ENCODE measurements at regions not wholly inside any gene's neighbourhood (a gene's known extent, or its start where the extent isn't known, plus 50 kb on each side); places are given as distances from the start of the nearest gene placed in this dataset.

- Histone ChIP-seq H3K9me3 (no peaks in the 10 kb centered on the region), H3K27me3 (replicated peaks; ENCODE audit: insufficient read depth) (no peaks in the 10 kb centered on the region), H3K4me1 (replicated peaks) (no peaks in the 10 kb centered on the region), H3K27ac (no peak overlapping the region), H3K4me3 (no peak overlapping the region), H3K36me3 (no peaks in the 10 kb centered on the region)
- intact Hi-C loops (cut with DNase I): no loop called here
- DNase-seq (ENCODE audit: low spot score): no peak
- 91% methylated on average over 2 of the region's 2 CpGs for WGBS
- no peak for TF ChIP-seq POLR2AphosphoS5 (IDR thresholded peaks at IDR 0.05)
Measured at GRCh38 chr2:144042751-144043150, 477.2 kb downstream of the ZEB2 start.

GRCh38 chr2:144041612-144042011 lies 478.3 kb downstream of the ZEB2 start:
- H3K4me1 ChIP-seq (replicated peaks): no peaks in the 10 kb centered on the region
- DNase-seq (ENCODE audit: low spot score): no peak
- no peak overlapping the region for H3K27ac ChIP-seq
- intact Hi-C loops (cut with DNase I): no loop called here
- 96% methylated on average over 1 of the region's 1 CpG for WGBS
- H3K36me3 ChIP-seq: no peaks in the 10 kb centered on the region
- H3K4me3 ChIP-seq: no peak overlapping the region
- no peaks in the 10 kb centered on the region for H3K9me3 ChIP-seq
- TF ChIP-seq CTCF (IDR thresholded peaks at IDR 0.05): no peak
- TF ChIP-seq POLR2A (IDR thresholded peaks at IDR 0.05): no peak
- TF ChIP-seq POLR2AphosphoS5 (IDR thresholded peaks at IDR 0.05): no peak
- H3K27me3 ChIP-seq (replicated peaks; ENCODE audit: insufficient read depth): no peaks in the 10 kb centered on the region

- H3K27ac ChIP-seq: no peak overlapping the region
- TF ChIP-seq POLR2AphosphoS5 (IDR thresholded peaks at IDR 0.05) (no peak), CTCF (IDR thresholded peaks at IDR 0.05) (no peak), POLR2A (IDR thresholded peaks at IDR 0.05) (no peak)
- no peaks in the 10 kb centered on the region for H3K36me3 ChIP-seq
- no peak overlapping the region for H3K4me3 ChIP-seq
- WGBS: 97% methylated on average over 2 of the region's 2 CpGs
- H3K27me3 ChIP-seq (replicated peaks; ENCODE audit: insufficient read depth): no peaks in the 10 kb centered on the region
- intact Hi-C loops (cut with DNase I): no loop called here
- no peak for DNase-seq (ENCODE audit: low spot score)
- H3K9me3 ChIP-seq: no peaks in the 10 kb centered on the region
- H3K4me1 ChIP-seq (replicated peaks): no peaks in the 10 kb centered on the region
Measured at GRCh38 chr2:144040834-144041233, 479.1 kb downstream of the ZEB2 start.

GRCh38 chr2:144032566-144032965 lies 487.4 kb downstream of the ZEB2 start:
- TF ChIP-seq CTCF (IDR thresholded peaks at IDR 0.05) (no peak), POLR2AphosphoS5 (IDR thresholded peaks at IDR 0.05) (no peak), POLR2A (IDR thresholded peaks at IDR 0.05) (no peak)
- no peaks in the 10 kb centered on the region for H3K27me3 ChIP-seq (replicated peaks; ENCODE audit: insufficient read depth)
- no peak overlapping the region for H3K4me3 ChIP-seq
- no peaks in the 10 kb centered on the region for H3K36me3 ChIP-seq
- no peak for DNase-seq (ENCODE audit: low spot score)
- intact Hi-C loops (cut with DNase I): no loop called here
- H3K4me1 ChIP-seq (replicated peaks): no peaks in the 10 kb centered on the region
- H3K9me3 ChIP-seq: no peaks in the 10 kb centered on the region
- H3K27ac ChIP-seq: no peak overlapping the region

- no peak for TF ChIP-seq POLR2A (IDR thresholded peaks at IDR 0.05)
- no peak for TF ChIP-seq POLR2AphosphoS5 (IDR thresholded peaks at IDR 0.05)
- no peak for TF ChIP-seq CTCF (IDR thresholded peaks at IDR 0.05)
- H3K4me1 ChIP-seq (replicated peaks): no peaks in the 10 kb centered on the region
- no peaks in the 10 kb centered on the region for H3K9me3 ChIP-seq
- H3K4me3 ChIP-seq: no peak overlapping the region
- H3K27ac ChIP-seq: no peak overlapping the region
- no peak for DNase-seq (ENCODE audit: low spot score)
- 28% methylated on average over 5 of the region's 5 CpGs for WGBS
- intact Hi-C loops (cut with DNase I): no loop called here
- no peaks in the 10 kb centered on the region for H3K27me3 ChIP-seq (replicated peaks; ENCODE audit: insufficient read depth)
- no peaks in the 10 kb centered on the region for H3K36me3 ChIP-seq
Measured at GRCh38 chr2:144030791-144031190, 489.1 kb downstream of the ZEB2 start.
